ENCODE measurements at regions not wholly inside any gene's neighbourhood (a gene's known extent, or its start where the extent isn't known, plus 50 kb on each side); places are given as distances from the start of the nearest gene placed in this dataset.

GRCh38 chr3:102302020-102302419, 132.8 kb upstream of the ZPLD1 start:
- FAIRE-seq (no peak), DNase-seq (ENCODE audit: low read depth, low spot score) (no peak)
- Histone ChIP-seq H3K9me3 (replicated peaks; ENCODE audit: control insufficient read depth, insufficient read depth, low read length) (no peaks in the 10 kb centered on the region), H3K27ac (ENCODE audit: insufficient read depth, low read depth, low read length) (no peak overlapping the region), H3K4me3 (replicated peaks in 1 of 3; ENCODE audit: insufficient read depth in 1 of 3, low read depth in 1 of 3, low read length in 3 of 3) (no peak overlapping the region), H3K4me1 (ENCODE audit: control insufficient read depth, extremely low read depth, insufficient read depth, low read length) (no peaks in the 10 kb centered on the region), H3K36me3 (ENCODE audit: control insufficient read depth in 2 of 2, extremely low read depth in 1 of 2, insufficient read depth in 2 of 2, low read length in 2 of 2) (no peaks in the 10 kb centered on the region), H3K27me3 (ENCODE audit: control insufficient read depth in 2 of 2, insufficient read depth in 2 of 2, low read length in 2 of 2) (peaks cover 5 to 8% of the 10 kb centered on the region in 2 experiments), H3K9ac (replicated peaks; ENCODE audit: extremely low read depth, insufficient read depth, low read length) (no peak overlapping the region), H3K79me2 (ENCODE audit: control insufficient read depth, insufficient read depth, low read length) (no peaks in the 10 kb centered on the region), H3K9me1 (replicated peaks; ENCODE audit: control insufficient read depth, extremely low read depth, insufficient read depth, low read length) (no peaks in the 10 kb centered on the region), H4K20me1 (replicated peaks; ENCODE audit: control insufficient read depth, extremely low read depth, insufficient read depth, low read length) (no peaks in the 10 kb centered on the region), H3K4me2 (ENCODE audit: insufficient read depth, low read length) (no peak overlapping the region), H2AFZ (ENCODE audit: low read depth, low read length) (no peak overlapping the region)
- TF ChIP-seq FOS (IDR thresholded peaks at IDR 0.05; ENCODE audit: borderline replicate concordance, insufficient read depth, low read length) = no peak
- TF ChIP-seq MYC (IDR thresholded peaks at IDR 0.05; ENCODE audit: low read depth, low read length) = no peak
- no peak for TF ChIP-seq JUN (IDR thresholded peaks at IDR 0.05; ENCODE audit: borderline replicate concordance, insufficient read depth, insufficient read length, low read depth)
- no peak for TF ChIP-seq CTCF (IDR thresholded peaks at IDR 0.05; ENCODE audit: extremely low read depth in 1 of 2, insufficient read depth in 1 of 2, low read depth in 1 of 2, low read length in 2 of 2)
- no peak for TF ChIP-seq EZH2 (IDR thresholded peaks at IDR 0.05; ENCODE audit: borderline replicate concordance, low read depth, low read length, severe bottlenecking)
- TF ChIP-seq POLR2AphosphoS5 (IDR thresholded peaks at IDR 0.05; ENCODE audit: insufficient read depth, low read depth, low read length) = no peak
- no peak for TF ChIP-seq MAX (IDR thresholded peaks at IDR 0.05; ENCODE audit: insufficient read depth, insufficient read length)
- TF ChIP-seq GATA2 (IDR thresholded peaks at IDR 0.05; ENCODE audit: insufficient read depth, insufficient read length, low read depth, low read length) = no peak
- no peak for TF ChIP-seq POLR2A (IDR thresholded peaks at IDR 0.05; ENCODE audit: low read depth, low read length)
- dilution Hi-C loops (cut with MboI; ENCODE audit: extremely low pct_ligation_motif_present, low sequenced_read_pairs) = no loop called here
- POLR2A ChIA-PET = no interaction called here
- CTCF ChIA-PET = no interaction called here
- intact Hi-C loops (cut with micrococcal nuclease) = no loop called here
- BruUV-seq (replicated peaks) = no TSS peak
